ENCODE measurements at regions not wholly inside any gene's neighbourhood (a gene's known extent, or its start where the extent isn't known, plus 50 kb on each side); places are given as distances from the start of the nearest gene placed in this dataset.
A peak's percentile ranks its signal among the peaks of the same experiment; 100 is the strongest.

GRCh38 chr3:30206051-30206450, 400.4 kb upstream of the TGFBR2 start:
- no peak for DNase-seq (ENCODE audit: low read depth in 2 of 2)

- no peak for DNase-seq (ENCODE audit: low read depth in 2 of 2)
Observed at GRCh38 chr3:30221619-30222018, 384.8 kb upstream of the TGFBR2 start.

- no peak for DNase-seq (ENCODE audit: low read depth in 2 of 2)
Observed at GRCh38 chr3:30222441-30222840, 384.0 kb upstream of the TGFBR2 start.

GRCh38 chr3:30225021-30225420, 381.4 kb upstream of the TGFBR2 start:
- no peak for DNase-seq (ENCODE audit: low read depth in 2 of 2)

GRCh38 chr3:30226601-30227151, 379.7 kb upstream of the TGFBR2 start:
- DNase-seq (ENCODE audit: low read depth in 2 of 2): no peak

GRCh38 chr3:30227571-30228301, 378.7 kb upstream of the TGFBR2 start:
- DNase-seq (ENCODE audit: low read depth in 2 of 2): peak; percentile 15 to 88

GRCh38 chr3:30228302-30228631, 378.1 kb upstream of the TGFBR2 start:
- DNase-seq (ENCODE audit: low read depth in 2 of 2): no peak

GRCh38 chr3:30231277-30232141, 374.9 kb upstream of the TGFBR2 start:
- DNase-seq (ENCODE audit: low read depth in 2 of 2): peak; percentile 81 to 86

GRCh38 chr3:30232142-30232541, 374.3 kb upstream of the TGFBR2 start:
- peak; percentile 12 to 15 for DNase-seq (ENCODE audit: low read depth in 2 of 2)

GRCh38 chr3:30233913-30234646, 372.3 kb upstream of the TGFBR2 start:
- peak in 1 of 2 donors; percentile 14 for DNase-seq (ENCODE audit: low read depth in 2 of 2)

GRCh38 chr3:30236011-30236410, 370.4 kb upstream of the TGFBR2 start:
- DNase-seq (ENCODE audit: low read depth in 2 of 2): peak; percentile 17 to 53

GRCh38 chr3:30241721-30242120, 364.7 kb upstream of the TGFBR2 start:
- DNase-seq (ENCODE audit: low read depth in 2 of 2): no peak

- DNase-seq (ENCODE audit: low read depth in 2 of 2): no peak
Observed at GRCh38 chr3:30245858-30246622, 360.4 kb upstream of the TGFBR2 start.

- no peak for DNase-seq (ENCODE audit: low read depth in 2 of 2)
Observed at GRCh38 chr3:30248423-30248822, 358.0 kb upstream of the TGFBR2 start.

GRCh38 chr3:30252474-30252873, 353.9 kb upstream of the TGFBR2 start:
- DNase-seq (ENCODE audit: low read depth in 2 of 2): no peak

- no peak for DNase-seq (ENCODE audit: low read depth in 2 of 2)
Observed at GRCh38 chr3:30253832-30254231, 352.6 kb upstream of the TGFBR2 start.

- DNase-seq (ENCODE audit: low read depth in 2 of 2): no peak
Observed at GRCh38 chr3:30256474-30256873, 349.9 kb upstream of the TGFBR2 start.

GRCh38 chr3:30258426-30259392, 347.7 kb upstream of the TGFBR2 start:
- DNase-seq (ENCODE audit: low read depth in 2 of 2): peak in 1 of 2 donors; percentile 4

- DNase-seq (ENCODE audit: low read depth in 2 of 2): no peak
Observed at GRCh38 chr3:30259730-30260129, 346.7 kb upstream of the TGFBR2 start.

GRCh38 chr3:30260762-30261161, 345.6 kb upstream of the TGFBR2 start:
- DNase-seq (ENCODE audit: low read depth in 2 of 2): no peak
